ENCODE measurements at regions not wholly inside any gene's neighbourhood (a gene's known extent, or its start where the extent isn't known, plus 50 kb on each side); places are given as distances from the start of the nearest gene placed in this dataset.

GRCh38 chr1:30244801-30245200, 478.6 kb downstream of the MATN1 start:
- no peak for TF ChIP-seq POLR2A (IDR thresholded peaks at IDR 0.05)
- TF ChIP-seq, protein P1, sequence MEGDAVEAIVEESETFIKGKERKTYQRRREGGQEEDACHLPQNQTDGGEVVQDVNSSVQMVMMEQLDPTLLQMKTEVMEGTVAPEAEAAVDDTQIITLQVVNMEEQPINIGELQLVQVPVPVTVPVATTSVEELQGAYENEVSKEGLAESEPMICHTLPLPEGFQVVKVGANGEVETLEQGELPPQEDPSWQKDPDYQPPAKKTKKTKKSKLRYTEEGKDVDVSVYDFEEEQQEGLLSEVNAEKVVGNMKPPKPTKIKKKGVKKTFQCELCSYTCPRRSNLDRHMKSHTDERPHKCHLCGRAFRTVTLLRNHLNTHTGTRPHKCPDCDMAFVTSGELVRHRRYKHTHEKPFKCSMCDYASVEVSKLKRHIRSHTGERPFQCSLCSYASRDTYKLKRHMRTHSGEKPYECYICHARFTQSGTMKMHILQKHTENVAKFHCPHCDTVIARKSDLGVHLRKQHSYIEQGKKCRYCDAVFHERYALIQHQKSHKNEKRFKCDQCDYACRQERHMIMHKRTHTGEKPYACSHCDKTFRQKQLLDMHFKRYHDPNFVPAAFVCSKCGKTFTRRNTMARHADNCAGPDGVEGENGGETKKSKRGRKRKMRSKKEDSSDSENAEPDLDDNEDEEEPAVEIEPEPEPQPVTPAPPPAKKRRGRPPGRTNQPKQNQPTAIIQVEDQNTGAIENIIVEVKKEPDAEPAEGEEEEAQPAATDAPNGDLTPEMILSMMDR (IDR thresholded peaks at IDR 0.05) = no peak

Data from ovary (tissue), 3 donors.